Loucy (cell line): ENCODE measurements at regions not wholly inside any gene's neighbourhood (a gene's known extent, or its start where the extent isn't known, plus 50 kb on each side); places are given as distances from the start of the nearest gene placed in this dataset.

ENCODE experiments used
- CTCF ChIP-seq: fragments of 200-600 bp; sonication (generic); conservative IDR thresholded peaks from 2 replicates; pipeline ENCODE4 v1.5.1; 2014; ENCODE audit warnings: mild to moderate bottlenecking, antibody characterized with exemption, low read length
- EZH2phosphoT487 ChIP-seq: fragments of 200-600 bp; IDR thresholded peaks from 2 replicates; pipeline ENCODE4 v1.6.1; 2018; ENCODE audit warnings: antibody characterized with exemption, mild to moderate bottlenecking, moderate library complexity, borderline replicate concordance

DNA sequence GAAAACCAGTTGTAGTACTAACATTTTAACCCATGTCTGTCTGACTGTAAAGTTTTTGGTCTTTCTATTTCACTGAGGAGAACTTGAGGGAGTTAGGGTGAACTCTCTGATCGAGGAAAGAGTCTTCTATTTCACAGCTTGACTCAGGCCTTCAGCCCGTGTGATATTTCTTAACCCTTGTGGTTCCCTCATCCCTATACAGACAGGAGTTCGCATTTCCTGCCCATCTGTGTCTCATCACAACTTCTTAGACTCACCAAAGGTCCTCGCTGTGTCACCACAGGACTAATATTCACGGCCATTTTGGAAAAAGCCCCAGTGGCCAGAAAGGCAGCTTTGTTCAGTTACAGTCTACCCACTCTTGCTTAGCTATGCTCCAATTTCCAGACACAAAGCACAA is 172.8 kb downstream of the FAM181B start:
- no peak for TF ChIP-seq CTCF
- no peak for TF ChIP-seq EZH2phosphoT487
